ENCODE measurements at regions not wholly inside any gene's neighbourhood (a gene's known extent, or its start where the extent isn't known, plus 50 kb on each side); places are given as distances from the start of the nearest gene placed in this dataset.

DNA sequence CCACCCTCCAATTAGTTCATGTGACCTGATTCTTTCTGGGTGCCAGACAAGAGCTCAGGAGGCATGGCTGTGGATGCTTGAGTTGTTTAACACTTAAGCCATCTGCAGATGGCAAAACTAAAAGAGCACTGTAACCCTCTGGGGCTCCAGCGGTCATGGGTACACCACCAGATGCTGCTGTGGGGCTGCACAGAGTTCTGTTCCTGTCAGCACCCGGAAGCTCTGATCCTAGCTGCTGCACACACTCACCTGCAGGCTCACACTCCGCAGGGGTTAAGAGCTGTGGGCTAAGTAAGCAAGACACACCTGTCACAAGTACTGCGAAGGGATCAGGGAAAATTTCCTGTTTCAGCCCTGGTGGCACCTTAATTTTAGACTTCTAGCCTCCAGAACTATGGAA, 307.8 kb downstream of the C11orf87 start:
- H3K4me3 ChIP-seq (ENCODE audit: low read depth, low read length): no peak overlapping the region
- TF ChIP-seq, protein P1, sequence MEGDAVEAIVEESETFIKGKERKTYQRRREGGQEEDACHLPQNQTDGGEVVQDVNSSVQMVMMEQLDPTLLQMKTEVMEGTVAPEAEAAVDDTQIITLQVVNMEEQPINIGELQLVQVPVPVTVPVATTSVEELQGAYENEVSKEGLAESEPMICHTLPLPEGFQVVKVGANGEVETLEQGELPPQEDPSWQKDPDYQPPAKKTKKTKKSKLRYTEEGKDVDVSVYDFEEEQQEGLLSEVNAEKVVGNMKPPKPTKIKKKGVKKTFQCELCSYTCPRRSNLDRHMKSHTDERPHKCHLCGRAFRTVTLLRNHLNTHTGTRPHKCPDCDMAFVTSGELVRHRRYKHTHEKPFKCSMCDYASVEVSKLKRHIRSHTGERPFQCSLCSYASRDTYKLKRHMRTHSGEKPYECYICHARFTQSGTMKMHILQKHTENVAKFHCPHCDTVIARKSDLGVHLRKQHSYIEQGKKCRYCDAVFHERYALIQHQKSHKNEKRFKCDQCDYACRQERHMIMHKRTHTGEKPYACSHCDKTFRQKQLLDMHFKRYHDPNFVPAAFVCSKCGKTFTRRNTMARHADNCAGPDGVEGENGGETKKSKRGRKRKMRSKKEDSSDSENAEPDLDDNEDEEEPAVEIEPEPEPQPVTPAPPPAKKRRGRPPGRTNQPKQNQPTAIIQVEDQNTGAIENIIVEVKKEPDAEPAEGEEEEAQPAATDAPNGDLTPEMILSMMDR (IDR thresholded peaks at IDR 0.05; ENCODE audit: low read depth, low read length, missing control alignments): no peak
- in situ Hi-C loops (cut with HindIII; ENCODE audit: low sequenced_read_pairs): no loop called here
- no peak for DNase-seq (ENCODE audit: low read depth)

DNA sequence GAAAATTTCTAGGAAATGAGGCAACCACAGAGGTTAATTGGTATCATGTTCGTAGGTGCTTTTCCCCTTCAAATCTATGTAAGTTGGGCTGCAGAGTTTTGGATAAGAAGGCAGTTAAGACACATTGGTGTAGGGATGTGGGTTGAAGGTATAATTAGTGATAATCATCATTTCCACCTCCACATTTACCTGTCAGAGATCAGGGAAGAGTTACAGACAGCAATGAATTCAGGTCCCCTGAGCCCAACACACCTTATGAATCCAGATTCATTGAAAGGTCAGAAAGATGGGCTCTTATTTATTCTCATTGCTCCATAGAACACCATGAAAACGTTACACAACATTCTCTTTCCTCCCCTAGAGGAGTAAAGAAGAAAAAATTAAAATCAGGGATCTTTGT, 308.7 kb downstream of the C11orf87 start:
- in situ Hi-C loops (cut with HindIII; ENCODE audit: low sequenced_read_pairs): no loop called here
- H3K4me3 ChIP-seq (ENCODE audit: low read depth, low read length): no peak overlapping the region
- TF ChIP-seq, protein P1 (IDR thresholded peaks at IDR 0.05; ENCODE audit: low read depth, low read length, missing control alignments): no peak
- DNase-seq (ENCODE audit: low read depth): no peak

DNA sequence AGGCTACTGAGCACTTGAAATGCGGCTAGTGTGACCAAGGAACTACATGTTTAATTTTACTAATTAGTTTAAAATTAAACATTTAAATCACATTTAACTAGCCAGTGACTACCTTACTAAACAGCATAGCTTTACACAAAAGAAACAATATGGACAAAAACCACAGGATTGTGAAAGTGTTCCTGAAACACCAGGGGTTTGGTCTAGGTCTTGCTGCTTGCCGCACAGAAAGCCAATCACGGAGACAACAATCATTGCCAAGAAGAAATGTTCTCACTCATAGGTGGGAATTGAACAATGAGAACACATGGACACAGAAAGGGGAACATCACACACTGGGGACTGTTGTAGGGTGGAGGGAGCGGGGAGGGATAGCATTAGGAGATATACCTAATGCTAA, 309.5 kb downstream of the C11orf87 start:
- in situ Hi-C loops (cut with HindIII; ENCODE audit: low sequenced_read_pairs): no loop called here
- H3K4me3 ChIP-seq (ENCODE audit: low read depth, low read length): no peak overlapping the region
- TF ChIP-seq, protein P1 (IDR thresholded peaks at IDR 0.05; ENCODE audit: low read depth, low read length, missing control alignments): no peak
- peak; percentile 64 for DNase-seq (ENCODE audit: low read depth)

DNA sequence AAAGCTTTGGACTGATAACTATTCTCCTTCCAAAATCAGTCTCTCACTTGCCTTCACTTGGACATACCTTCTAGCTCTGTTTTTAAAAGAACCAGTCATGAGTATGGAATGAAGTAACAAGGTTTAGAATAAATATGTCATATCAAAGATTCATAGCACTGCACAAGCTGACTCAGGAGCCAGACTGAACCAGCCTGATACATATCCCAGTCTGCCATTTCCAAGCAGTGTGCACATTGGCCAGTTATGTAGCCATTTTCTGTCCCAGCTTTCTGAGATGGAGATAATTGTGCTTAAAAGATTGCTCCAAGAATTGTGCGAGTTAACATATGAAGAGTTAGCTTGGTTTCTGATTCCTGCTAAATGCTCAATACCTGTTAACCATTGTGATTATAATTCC, 311.3 kb downstream of the C11orf87 start:
- no peak for DNase-seq (ENCODE audit: low read depth)
- in situ Hi-C loops (cut with HindIII; ENCODE audit: low sequenced_read_pairs): no loop called here
- H3K4me3 ChIP-seq (ENCODE audit: low read depth, low read length): no peak overlapping the region
- TF ChIP-seq, protein P1 (IDR thresholded peaks at IDR 0.05; ENCODE audit: low read depth, low read length, missing control alignments): no peak

DNA sequence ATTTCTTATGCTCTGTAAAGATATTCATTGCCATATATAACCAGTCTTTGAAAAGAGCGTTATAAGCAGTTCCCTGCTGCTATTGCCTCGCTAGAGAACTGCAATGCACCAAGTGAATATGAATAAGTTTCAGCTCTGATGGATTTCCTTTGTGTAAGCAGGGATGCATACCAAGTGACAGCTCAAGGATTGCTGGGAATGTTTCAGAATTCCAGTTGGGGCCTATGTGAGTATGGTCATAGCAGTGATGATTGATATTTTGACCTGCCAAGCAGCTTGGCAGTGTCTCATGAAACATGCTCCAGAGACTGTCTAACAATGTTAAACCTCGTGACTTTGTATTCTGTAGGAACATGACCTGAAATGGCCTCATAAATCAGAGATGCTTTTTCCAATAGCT, 312.6 kb downstream of the C11orf87 start:
- no peak for DNase-seq (ENCODE audit: low read depth)
- in situ Hi-C loops (cut with HindIII; ENCODE audit: low sequenced_read_pairs): no loop called here
- no peak overlapping the region for H3K4me3 ChIP-seq (ENCODE audit: low read depth, low read length)
- TF ChIP-seq, protein P1 (IDR thresholded peaks at IDR 0.05; ENCODE audit: low read depth, low read length, missing control alignments): no peak

DNA sequence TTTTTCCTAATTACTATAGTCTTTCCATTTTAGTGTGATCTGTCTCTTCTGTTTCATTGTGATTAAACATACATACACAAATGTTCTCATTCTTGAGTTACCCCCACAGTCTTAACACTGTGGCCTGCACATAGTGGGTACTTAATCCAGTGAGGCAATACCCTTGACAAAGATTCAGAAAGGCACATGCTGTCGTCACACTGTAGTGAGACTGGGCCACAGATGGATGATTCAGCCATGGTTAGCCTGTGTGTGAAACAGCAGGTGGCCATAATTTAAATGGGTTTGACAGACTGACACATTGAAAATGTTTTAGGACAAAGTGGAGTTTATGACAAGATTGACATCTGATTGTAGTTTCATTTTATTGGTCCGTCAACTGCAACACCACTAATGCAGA, 313.1 kb downstream of the C11orf87 start:
- no peak overlapping the region for H3K4me3 ChIP-seq (ENCODE audit: low read depth, low read length)
- in situ Hi-C loops (cut with HindIII; ENCODE audit: low sequenced_read_pairs): no loop called here
- TF ChIP-seq, protein P1 (IDR thresholded peaks at IDR 0.05; ENCODE audit: low read depth, low read length, missing control alignments): no peak
- DNase-seq (ENCODE audit: low read depth): no peak

DNA sequence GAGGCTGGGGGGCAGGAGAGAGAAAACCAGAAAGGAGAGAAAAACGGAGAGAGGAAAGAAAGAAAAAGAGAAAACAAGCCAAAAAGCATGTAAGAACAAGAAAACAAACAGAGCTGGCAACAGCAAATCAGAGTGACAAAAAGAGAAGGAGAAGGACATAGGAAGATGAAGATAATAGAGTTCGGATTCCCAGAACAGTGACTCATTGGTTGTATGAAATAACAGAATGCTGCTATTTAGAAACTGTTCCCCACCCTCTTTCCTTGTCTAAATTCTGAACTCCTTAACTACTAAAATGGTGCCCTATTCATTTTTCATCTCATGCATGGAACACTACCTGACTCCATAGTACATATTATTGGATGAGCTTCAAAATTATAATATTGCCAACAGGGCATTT, 317.4 kb downstream of the C11orf87 start:
- TF ChIP-seq, protein P1 (IDR thresholded peaks at IDR 0.05; ENCODE audit: low read depth, low read length, missing control alignments): no peak
- no peak for DNase-seq (ENCODE audit: low read depth)
- no peak overlapping the region for H3K4me3 ChIP-seq (ENCODE audit: low read depth, low read length)
- in situ Hi-C loops (cut with HindIII; ENCODE audit: low sequenced_read_pairs): no loop called here

Measured in astrocyte of the cerebellum (primary cell).